H1 (cell line): ENCODE measurements at regions not wholly inside any gene's neighbourhood (a gene's known extent, or its start where the extent isn't known, plus 50 kb on each side); places are given as distances from the start of the nearest gene placed in this dataset.

Source experiments
- CEBPB ChIP-seq: IDR thresholded peaks from 2 replicates; pipeline ENCODE4 v1.6.1; 2012; ENCODE audit warnings: low read depth, low read length
- HDAC2 ChIP-seq, 2 experiments: fragments of 300-600 bp in 1 of 2; sonication (generic) in 1 of 2; IDR thresholded peaks; 2 replicates each; pipeline ENCODE4 v1.6.1; 2011 to 2012; ENCODE audit warnings: low read depth in 2 of 2, low read length in 2 of 2, mild to moderate bottlenecking in 2 of 2, moderate library complexity in 2 of 2, borderline replicate concordance in 1 of 2, inconsistent platforms in 1 of 2
- TCF12 ChIP-seq: IDR thresholded peaks from 2 replicates; pipeline ENCODE4 v1.6.1; 2011; ENCODE audit warnings: low read depth, mild to moderate bottlenecking, low read length

DNA sequence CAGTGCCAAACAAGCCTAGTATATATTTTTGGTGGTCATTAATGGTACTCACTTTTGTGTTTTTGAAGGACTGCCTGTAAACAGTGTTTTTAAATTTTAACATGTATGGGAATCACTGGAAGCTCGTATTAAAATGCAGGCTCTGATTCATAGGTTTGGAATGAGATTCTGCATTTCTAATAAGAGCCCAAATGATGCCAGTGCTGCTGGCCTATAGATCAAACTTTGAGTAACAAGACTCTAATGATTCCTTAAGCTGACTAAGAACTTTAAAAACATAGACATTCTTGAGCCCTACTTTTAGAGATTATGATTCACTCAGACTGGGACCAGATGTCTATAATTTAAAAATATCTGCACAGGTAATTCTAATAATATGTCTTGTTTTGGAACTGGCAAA is 823.2 kb upstream of the LCORL start (continued):
- TF ChIP-seq HDAC2 (IDR thresholded peaks at IDR 0.05; ENCODE audit: borderline replicate concordance in 1 of 2, low read depth in 2 of 2, low read length in 2 of 2) (no peak), TCF12 (no peak), CEBPB (no peak)
